Activated CD4-positive, alpha-beta memory T cell treated with anti-CD3 and anti-CD28 coated beads, Interleukin-2, amount 10 ng/mL, durations not matched to agents 7 days and 5 days (primary cell): ENCODE measurements at regions not wholly inside any gene's neighbourhood (a gene's known extent, or its start where the extent isn't known, plus 50 kb on each side); places are given as distances from the start of the nearest gene placed in this dataset.

Experiments used
- CTCF ChIA-PET: fragments of 350-600 bp; sonication (Branson Sonifier 250); formaldehyde crosslinking; loops from one replicate; lab custom pipeline; 2021; ENCODE audit warnings: antibody characterized with exemption, inconsistent platforms; lab: Charles Lee
- POLR2A ChIA-PET: fragments of 350-600 bp; sonication (Branson Sonifier 250); formaldehyde crosslinking; loops from one replicate; lab custom pipeline; 2021; ENCODE audit warnings: antibody characterized with exemption; lab: Charles Lee
- DNase-seq: peaks from one replicate; pipeline ENCODE4 v3.0.0-alpha.2; 2020
- H3K27ac Mint-ChIP-seq: one replicate; pipeline ENCODE4 v1.8.0; 2021; ENCODE audit warnings: mild to moderate bottlenecking, mixed read lengths
- H3K27me3 Mint-ChIP-seq: one replicate; pipeline ENCODE4 v1.8.0; 2021; ENCODE audit warnings: mixed read lengths
- H3K36me3 Mint-ChIP-seq: one replicate; pipeline ENCODE4 v1.8.0; 2021; ENCODE audit warnings: low read depth, mixed read lengths
- H3K4me1 Mint-ChIP-seq: one replicate; pipeline ENCODE4 v1.8.0; 2021; ENCODE audit warnings: mixed read lengths
- H3K4me3 Mint-ChIP-seq: one replicate; pipeline ENCODE4 v1.8.0; 2021; ENCODE audit warnings: mild to moderate bottlenecking, mixed read lengths
- H3K9me3 Mint-ChIP-seq: one replicate; pipeline ENCODE4 v1.8.0; 2021; ENCODE audit warnings: mixed read lengths

DNA sequence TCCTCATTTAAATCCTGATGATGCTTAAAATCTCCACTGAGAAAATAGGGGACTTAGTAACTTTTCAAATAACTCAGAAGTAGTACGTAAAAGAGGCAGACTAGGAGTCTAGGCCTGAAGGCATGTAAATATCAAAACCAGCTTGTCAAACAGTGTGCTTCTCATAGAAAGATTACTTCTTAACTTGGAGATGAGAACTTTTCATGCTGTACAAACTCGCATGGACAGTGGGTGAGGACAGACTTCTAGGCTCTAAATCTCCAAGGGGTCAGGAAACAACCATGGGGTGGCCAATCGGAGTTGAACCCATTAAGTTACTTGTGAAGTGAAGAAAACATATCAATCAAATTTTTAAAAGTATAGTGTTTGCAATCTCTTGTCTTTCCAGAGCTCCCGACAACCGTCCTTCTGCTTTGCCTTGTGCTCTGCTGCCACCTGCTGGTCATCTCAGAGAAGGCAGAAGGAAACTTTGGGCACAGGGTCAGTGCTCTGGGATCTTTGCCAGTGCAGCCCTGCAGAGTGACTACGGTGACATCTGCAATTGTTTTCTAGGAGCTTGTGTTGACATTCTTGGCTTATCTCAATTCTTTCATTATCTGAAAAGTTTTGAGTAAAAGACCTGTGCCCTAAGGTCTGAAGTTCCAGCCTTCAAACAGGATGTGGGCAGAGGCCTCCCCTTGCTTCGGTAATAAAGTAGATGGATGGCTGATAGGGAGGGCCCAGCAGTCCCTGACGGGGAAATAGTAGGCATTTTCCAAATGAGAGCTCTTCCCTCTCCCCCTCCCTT lies 105.1 kb upstream of the PDE4B start:
- no peaks in the 10 kb centered on the region for H3K9me3 Mint-ChIP-seq
- no peak overlapping the region for H3K27ac Mint-ChIP-seq

DNA sequence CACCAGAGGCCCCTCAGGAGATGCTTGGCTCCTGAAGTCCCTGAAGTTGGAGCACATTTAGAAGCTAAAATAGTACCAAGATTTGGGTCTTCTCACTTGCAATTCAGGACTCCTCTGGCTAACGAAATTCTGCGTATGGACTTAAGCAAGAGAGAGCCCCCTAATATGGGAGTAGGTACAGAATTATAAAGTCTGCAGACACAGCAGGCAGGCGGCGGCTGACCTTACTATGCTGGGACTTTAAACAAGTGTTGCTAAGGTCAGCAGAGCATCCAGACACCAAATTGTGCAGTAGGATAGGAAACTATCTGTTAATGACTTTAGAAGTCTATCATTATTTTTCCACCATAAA lies 104.5 kb upstream of the PDE4B start:
- Mint-ChIP-seq H3K9me3 (no peaks in the 10 kb centered on the region), H3K4me3 (no peak overlapping the region), H3K27ac (no peak overlapping the region), H3K4me1 (peaks cover 15% of the 10 kb centered on the region), H3K36me3 (no peaks in the 10 kb centered on the region), H3K27me3 (peaks cover 20% of the 10 kb centered on the region)
- CTCF ChIA-PET: interaction anchor here (0.6 to 3.4 kb wide), 39 partner anchors 9 to 758 kb away, joined by 3 to 46 read pairs (median 4); no protein-coding TSS in a partner anchor
- POLR2A ChIA-PET: no interaction called here
- no peak for DNase-seq

More for the DNA sequence above, 105.1 kb upstream of the PDE4B start:
- peak; percentile 77 for DNase-seq
- CTCF ChIA-PET: interaction anchor here (0.5 to 3.4 kb wide), 45 partner anchors 9 to 758 kb away, joined by 3 to 46 read pairs (median 4); no protein-coding TSS in a partner anchor
- no peak overlapping the region for H3K4me3 Mint-ChIP-seq
- H3K4me1 Mint-ChIP-seq: peaks cover 15% of the 10 kb centered on the region
- H3K36me3 Mint-ChIP-seq: no peaks in the 10 kb centered on the region
- POLR2A ChIA-PET: no interaction called here
- H3K27me3 Mint-ChIP-seq: peaks cover 20% of the 10 kb centered on the region

DNA sequence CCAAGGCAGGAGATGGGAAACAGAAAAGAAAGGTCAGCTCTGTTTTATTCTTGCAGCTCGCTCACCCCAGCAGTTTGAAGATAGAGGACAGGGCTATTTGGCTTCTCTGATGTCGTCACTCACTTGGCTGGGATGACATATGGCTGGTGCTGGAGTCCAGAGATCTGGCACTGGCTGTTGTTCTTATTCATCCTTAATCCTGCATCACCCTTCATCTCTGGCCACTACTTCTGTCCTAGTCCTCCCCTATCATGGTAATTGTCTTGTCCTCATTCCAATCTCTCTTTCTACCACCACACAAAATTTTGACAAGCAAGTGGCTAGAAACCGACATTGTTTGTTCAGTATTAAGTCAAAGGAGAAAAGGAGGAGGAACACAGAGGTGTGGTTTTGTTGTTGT lies 103.8 kb upstream of the PDE4B start:
- CTCF ChIA-PET: interaction anchor here (1.6 to 3.4 kb wide), 2 partner anchors 258 to 452 kb away, joined by 13 to 46 read pairs; no protein-coding TSS in a partner anchor
- Mint-ChIP-seq H3K4me1 (peaks cover 15% of the 10 kb centered on the region), H3K4me3 (no peak overlapping the region), H3K27ac (no peak overlapping the region), H3K36me3 (no peaks in the 10 kb centered on the region), H3K27me3 (peaks cover 14% of the 10 kb centered on the region), H3K9me3 (no peaks in the 10 kb centered on the region)
- no peak for DNase-seq
- POLR2A ChIA-PET: no interaction called here

DNA sequence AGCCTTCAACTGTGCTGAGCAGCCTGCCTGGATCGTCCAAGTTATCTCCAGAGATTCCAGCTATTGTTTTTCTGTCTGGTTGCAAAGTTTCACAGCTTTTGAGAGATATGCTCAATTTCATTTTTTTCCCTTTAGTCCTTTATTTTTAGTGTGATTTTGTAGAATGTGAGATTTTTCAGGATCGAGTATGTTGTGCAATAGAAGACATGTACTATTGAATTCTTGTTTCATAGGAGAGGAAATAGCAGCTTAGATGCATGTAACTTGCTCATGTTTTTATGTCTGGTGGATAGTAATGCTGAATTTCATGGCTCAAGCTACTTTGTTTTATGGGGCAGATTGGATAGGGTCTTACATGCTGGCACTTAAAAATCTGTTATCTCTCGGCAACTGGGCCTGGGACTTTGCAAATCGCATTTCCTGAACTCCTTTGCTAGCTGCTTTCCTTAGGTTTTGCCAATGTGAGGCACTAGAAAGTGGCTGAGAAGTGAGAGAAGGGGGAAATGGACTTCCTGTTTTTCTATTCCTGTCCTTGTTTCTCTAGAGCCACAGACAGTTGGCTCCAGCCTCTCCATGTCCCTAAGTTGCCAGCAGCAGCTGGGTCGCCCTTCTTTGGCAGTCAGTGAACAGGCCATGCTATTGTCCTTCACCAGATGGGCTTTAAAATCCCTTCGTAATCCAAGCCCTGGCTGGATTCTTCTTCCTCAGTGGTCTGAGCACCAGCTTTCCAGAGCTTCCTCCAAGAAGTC lies 101.4 kb upstream of the PDE4B start:
- H3K27ac Mint-ChIP-seq: no peak overlapping the region
- ChIA-PET CTCF (interaction anchor here (1.2 to 2.1 kb wide), 3 partner anchors 9 to 455 kb away, joined by 3 to 9 read pairs (median 4); no protein-coding TSS in a partner anchor), POLR2A (no interaction called here)
- DNase-seq: no peak
- no peak overlapping the region for H3K4me3 Mint-ChIP-seq
- H3K9me3 Mint-ChIP-seq: no peaks in the 10 kb centered on the region
- no peaks in the 10 kb centered on the region for H3K36me3 Mint-ChIP-seq
- H3K4me1 Mint-ChIP-seq: peaks cover 15% of the 10 kb centered on the region
- peaks cover 2% of the 10 kb centered on the region for H3K27me3 Mint-ChIP-seq

DNA sequence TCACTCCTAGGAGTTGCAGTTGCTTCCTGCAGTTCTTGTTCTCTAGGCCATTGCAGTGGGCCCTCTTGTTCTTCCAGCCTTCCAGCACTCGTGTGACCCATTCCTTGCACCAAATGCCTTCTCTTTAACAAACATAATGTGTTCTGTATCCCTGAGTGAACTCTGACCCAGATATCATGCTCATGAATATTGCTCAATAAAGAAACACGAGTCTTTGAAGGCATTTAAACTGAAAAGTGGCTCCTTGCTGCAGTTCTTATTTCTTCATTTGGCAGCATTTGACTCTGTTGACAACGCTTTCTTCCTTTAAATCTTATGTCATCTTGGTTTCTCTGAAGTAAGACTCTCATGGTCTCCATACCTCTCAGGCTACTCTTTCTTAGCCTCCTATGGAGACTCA lies 100.7 kb upstream of the PDE4B start:
- no peaks in the 10 kb centered on the region for H3K9me3 Mint-ChIP-seq
- no peak overlapping the region for H3K27ac Mint-ChIP-seq
- ChIA-PET POLR2A (no interaction called here), CTCF (interaction anchor here (2.1 kb wide), 1 partner anchor 456 kb away, joined by 9 read pairs; no protein-coding TSS in a partner anchor)
- no peak for DNase-seq
- H3K4me3 Mint-ChIP-seq: no peak overlapping the region
- H3K36me3 Mint-ChIP-seq: no peaks in the 10 kb centered on the region
- H3K4me1 Mint-ChIP-seq: peaks cover 11% of the 10 kb centered on the region
- H3K27me3 Mint-ChIP-seq: no peaks in the 10 kb centered on the region

DNA sequence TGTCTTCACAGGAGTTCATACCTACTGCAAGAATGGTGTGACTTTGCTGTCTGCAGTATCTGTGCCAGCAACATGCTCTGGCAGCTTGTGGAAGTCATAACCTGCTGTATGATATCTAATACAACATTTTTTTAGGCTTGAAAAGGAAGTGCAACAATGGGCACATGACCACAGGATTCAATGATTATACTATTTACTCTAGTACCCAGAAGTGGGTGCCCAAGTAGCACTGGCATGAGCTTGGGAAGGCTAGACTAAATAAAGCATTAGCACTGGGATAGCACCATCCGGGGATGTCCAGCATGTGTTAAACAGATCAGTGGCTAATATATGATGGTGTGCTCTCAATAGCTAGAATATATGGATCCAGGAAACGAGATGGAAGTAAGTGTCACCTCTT lies 98.6 kb upstream of the PDE4B start:
- ChIA-PET POLR2A (no interaction called here), CTCF (no interaction called here)
- H3K36me3 Mint-ChIP-seq: no peaks in the 10 kb centered on the region
- H3K27ac Mint-ChIP-seq: no peak overlapping the region
- DNase-seq: no peak
- H3K27me3 Mint-ChIP-seq: peaks cover 5% of the 10 kb centered on the region
- H3K4me1 Mint-ChIP-seq: no peaks in the 10 kb centered on the region
- no peaks in the 10 kb centered on the region for H3K9me3 Mint-ChIP-seq
- no peak overlapping the region for H3K4me3 Mint-ChIP-seq

DNA sequence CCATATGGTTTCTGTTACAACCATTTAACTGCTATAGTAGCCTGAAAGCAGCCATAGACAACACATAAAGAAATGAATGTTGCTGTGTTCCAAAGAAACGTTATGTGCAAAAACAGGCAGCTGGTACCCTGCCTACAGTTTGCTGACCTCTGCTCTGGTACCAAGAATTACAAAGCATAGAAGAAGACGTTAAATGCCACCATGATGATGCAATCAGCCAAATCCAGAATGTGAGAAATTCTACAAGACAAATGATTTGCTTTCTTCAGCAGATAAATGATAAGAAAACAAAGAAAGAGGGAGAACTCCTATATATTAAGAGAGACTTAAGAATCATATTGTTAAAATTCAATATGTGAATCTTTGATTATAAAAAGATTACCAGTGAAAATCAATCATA lies 97.8 kb upstream of the PDE4B start:
- DNase-seq: no peak
- Mint-ChIP-seq H3K9me3 (no peaks in the 10 kb centered on the region), H3K4me1 (no peaks in the 10 kb centered on the region), H3K4me3 (no peak overlapping the region), H3K27ac (no peak overlapping the region), H3K36me3 (no peaks in the 10 kb centered on the region), H3K27me3 (peaks cover 8% of the 10 kb centered on the region)
- ChIA-PET POLR2A (no interaction called here), CTCF (no interaction called here)

DNA sequence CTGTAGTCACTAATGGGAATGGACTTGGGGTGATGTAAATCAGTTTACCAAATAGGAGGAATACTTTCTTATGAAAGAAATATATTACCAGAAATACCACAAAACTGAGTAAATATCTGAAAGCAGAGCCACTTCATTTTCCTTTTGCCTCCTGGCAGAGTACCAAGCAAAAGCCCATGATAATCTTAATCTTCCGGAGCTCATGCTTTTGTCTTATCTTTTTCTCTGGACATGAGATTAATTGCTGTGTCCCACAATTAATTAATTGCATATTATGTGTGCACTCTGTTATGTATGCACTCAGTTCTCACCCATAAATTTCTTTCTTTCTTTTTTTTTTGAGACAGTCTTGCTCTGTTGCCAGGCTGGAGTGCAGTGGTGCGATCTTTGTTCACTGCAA lies 94.1 kb upstream of the PDE4B start:
- H3K9me3 Mint-ChIP-seq: no peaks in the 10 kb centered on the region
- no peak for DNase-seq
- peaks cover 23% of the 10 kb centered on the region for H3K27me3 Mint-ChIP-seq
- H3K36me3 Mint-ChIP-seq: no peaks in the 10 kb centered on the region
- CTCF ChIA-PET: interaction anchor here (1.2 kb wide), 1 partner anchor 11 kb away, joined by 5 read pairs; no protein-coding TSS in a partner anchor
- H3K4me1 Mint-ChIP-seq: no peaks in the 10 kb centered on the region
- no peak overlapping the region for H3K27ac Mint-ChIP-seq
- POLR2A ChIA-PET: no interaction called here
- H3K4me3 Mint-ChIP-seq: no peak overlapping the region

DNA sequence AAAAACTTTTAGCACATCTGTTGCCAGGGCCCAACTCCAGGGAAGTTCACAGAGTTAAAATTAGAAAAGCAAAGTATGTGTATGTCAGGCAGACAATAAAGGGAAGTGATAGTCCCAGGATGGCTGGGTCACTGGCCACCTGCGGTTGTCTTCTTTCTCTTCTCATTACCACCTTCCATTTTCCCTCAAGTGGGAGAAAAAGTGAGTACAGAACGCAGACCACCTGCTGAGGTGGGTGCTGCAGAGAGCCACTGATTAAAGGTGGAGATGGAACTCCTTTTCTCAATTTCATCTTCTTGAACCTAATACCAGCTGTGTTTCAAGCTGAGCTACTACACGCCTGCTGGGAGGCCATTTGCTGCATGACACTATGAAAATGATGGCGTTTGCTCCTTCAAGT lies 88.8 kb upstream of the PDE4B start:
- no peaks in the 10 kb centered on the region for H3K36me3 Mint-ChIP-seq
- no peak overlapping the region for H3K27ac Mint-ChIP-seq
- DNase-seq: no peak
- POLR2A ChIA-PET: no interaction called here
- no peak overlapping the region for H3K4me3 Mint-ChIP-seq
- H3K27me3 Mint-ChIP-seq: peaks cover 38% of the 10 kb centered on the region
- no peaks in the 10 kb centered on the region for H3K9me3 Mint-ChIP-seq
- CTCF ChIA-PET: interaction anchor here (1.9 kb wide), 1 partner anchor 16 kb away, joined by 4 read pairs; no protein-coding TSS in a partner anchor
- H3K4me1 Mint-ChIP-seq: no peaks in the 10 kb centered on the region

DNA sequence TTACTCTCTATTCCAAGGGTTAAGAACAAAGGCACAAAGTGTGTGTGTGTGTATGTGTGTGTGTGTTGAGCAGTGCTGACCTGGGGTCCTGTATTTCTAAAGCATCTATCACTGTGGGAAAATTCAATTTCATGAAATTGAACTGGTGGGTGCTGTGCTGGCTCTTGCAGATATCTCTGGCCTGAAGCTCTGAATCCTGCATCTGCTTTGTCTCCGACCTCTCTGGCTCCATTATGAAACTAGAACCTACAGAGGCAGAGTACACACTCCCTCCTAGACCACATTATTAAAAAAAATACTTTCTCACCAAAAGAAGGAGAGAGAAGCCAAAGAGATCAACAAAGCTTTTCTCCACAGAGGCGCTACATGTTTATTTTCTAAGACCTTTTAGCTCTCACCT lies 88.4 kb upstream of the PDE4B start:
- Mint-ChIP-seq H3K27me3 (peaks cover 42% of the 10 kb centered on the region), H3K27ac (no peak overlapping the region), H3K36me3 (no peaks in the 10 kb centered on the region), H3K4me3 (no peak overlapping the region), H3K4me1 (no peaks in the 10 kb centered on the region), H3K9me3 (no peaks in the 10 kb centered on the region)
- CTCF ChIA-PET: interaction anchor here (1.9 kb wide), 1 partner anchor 17 kb away, joined by 4 read pairs; no protein-coding TSS in a partner anchor
- POLR2A ChIA-PET: no interaction called here
- DNase-seq: no peak

DNA sequence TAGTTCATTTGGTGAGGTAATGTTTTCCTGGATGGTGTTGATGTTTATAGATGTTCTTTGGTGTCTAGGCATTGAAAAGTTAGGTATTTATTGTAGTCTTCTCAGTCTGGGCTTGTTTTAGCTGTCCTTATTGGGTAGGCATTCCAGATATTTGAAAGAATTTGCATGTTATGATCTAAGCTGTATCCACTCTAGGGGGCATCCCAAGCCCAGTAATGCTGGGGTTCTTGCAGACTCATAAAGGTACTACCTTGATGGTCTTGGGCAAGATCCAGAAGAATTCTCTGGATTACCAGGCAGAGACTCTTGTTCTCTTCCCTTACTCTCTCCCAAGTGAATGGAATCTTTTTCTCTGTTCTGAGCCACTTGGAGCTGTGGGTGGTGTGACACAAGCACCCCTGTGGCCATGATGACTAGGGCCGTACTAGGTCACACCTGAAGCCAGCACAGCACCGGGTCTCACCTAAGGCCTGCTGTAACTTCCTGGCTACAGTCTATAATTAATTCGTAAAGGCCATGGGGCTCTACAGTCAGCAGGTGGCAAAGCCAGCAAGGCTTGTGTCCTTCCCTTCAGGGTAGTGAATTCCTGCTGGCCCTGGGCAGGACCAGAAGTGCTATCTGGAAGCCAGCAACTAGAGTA lies 74.8 kb upstream of the PDE4B start:
- DNase-seq: peak; percentile 20
- Mint-ChIP-seq H3K27ac (no peak overlapping the region), H3K9me3 (no peaks in the 10 kb centered on the region)

DNA sequence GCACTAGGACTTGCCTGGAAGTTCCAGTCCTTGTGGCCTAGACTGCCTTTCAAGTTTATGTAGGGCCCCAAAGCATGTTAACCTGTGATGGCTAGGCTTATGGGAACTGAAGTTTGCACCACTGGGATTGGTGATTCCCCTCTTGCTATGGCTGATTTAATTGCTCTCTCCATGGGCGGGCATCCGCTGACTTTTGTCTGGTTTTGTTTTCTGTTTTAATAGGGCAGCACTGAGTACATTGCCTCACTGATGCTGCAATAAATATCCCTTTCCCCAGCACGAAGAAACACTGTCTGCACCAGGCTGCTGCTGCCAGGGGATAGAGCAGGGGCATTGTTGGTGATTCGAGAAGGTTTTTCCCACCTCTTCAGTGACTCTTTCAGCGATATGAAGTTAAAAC lies 73.3 kb upstream of the PDE4B start:
- no peaks in the 10 kb centered on the region for H3K4me1 Mint-ChIP-seq
- no peaks in the 10 kb centered on the region for H3K36me3 Mint-ChIP-seq
- H3K9me3 Mint-ChIP-seq: no peaks in the 10 kb centered on the region
- ChIA-PET POLR2A (no interaction called here), CTCF (interaction anchor here (2.8 kb wide), 1 partner anchor 522 kb away, joined by 13 read pairs; no protein-coding TSS in a partner anchor)
- H3K27ac Mint-ChIP-seq: no peak overlapping the region
- H3K4me3 Mint-ChIP-seq: no peak overlapping the region
- no peak for DNase-seq
- H3K27me3 Mint-ChIP-seq: peaks cover 26% of the 10 kb centered on the region

More for the DNA sequence above, 74.8 kb upstream of the PDE4B start:
- H3K4me1 Mint-ChIP-seq: no peaks in the 10 kb centered on the region
- peaks cover 33% of the 10 kb centered on the region for H3K27me3 Mint-ChIP-seq
- H3K4me3 Mint-ChIP-seq: no peak overlapping the region
- CTCF ChIA-PET: interaction anchor here (2.8 kb wide), 1 partner anchor 524 kb away, joined by 13 read pairs; no protein-coding TSS in a partner anchor
- H3K36me3 Mint-ChIP-seq: no peaks in the 10 kb centered on the region
- POLR2A ChIA-PET: no interaction called here

DNA sequence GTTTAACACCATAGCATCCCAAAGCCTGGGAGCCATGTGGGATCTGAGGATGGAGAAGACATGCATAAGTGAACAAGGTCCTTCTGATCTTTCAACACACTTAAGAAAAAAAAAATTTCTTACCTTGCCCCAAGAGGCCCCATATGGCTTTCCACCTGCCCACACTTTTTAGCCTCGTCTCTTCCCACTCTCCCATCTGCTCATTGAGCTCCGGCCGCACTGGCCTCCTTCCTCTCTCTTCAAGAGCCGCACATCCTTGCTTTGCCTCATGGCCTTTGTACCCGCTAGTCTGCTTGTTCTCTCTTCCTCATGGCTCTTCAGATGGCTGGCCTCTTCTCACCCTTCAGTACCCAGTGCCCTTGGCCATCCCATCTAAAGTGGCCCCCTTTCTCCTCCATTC lies 70.2 kb upstream of the PDE4B start:
- Mint-ChIP-seq H3K4me3 (no peak overlapping the region), H3K4me1 (no peaks in the 10 kb centered on the region), H3K9me3 (no peaks in the 10 kb centered on the region), H3K27ac (no peak overlapping the region), H3K27me3 (peaks cover 21% of the 10 kb centered on the region), H3K36me3 (no peaks in the 10 kb centered on the region)
- no peak for DNase-seq
- POLR2A ChIA-PET: no interaction called here
- CTCF ChIA-PET: no interaction called here
